Putamen (tissue), 1 donor: ENCODE measurements at regions not wholly inside any gene's neighbourhood (a gene's known extent, or its start where the extent isn't known, plus 50 kb on each side); places are given as distances from the start of the nearest gene placed in this dataset.
"Not testable (repeated sequence)": the region's sequence is repeated elsewhere in the genome, so short reads cannot be mapped to it uniquely, and the experiment has no call there.

Experiments
- DNase-seq: peaks from one replicate; pipeline ENCODE4 v3.0.0-alpha.2; 2016; ENCODE audit warnings: low spot score

DNA sequence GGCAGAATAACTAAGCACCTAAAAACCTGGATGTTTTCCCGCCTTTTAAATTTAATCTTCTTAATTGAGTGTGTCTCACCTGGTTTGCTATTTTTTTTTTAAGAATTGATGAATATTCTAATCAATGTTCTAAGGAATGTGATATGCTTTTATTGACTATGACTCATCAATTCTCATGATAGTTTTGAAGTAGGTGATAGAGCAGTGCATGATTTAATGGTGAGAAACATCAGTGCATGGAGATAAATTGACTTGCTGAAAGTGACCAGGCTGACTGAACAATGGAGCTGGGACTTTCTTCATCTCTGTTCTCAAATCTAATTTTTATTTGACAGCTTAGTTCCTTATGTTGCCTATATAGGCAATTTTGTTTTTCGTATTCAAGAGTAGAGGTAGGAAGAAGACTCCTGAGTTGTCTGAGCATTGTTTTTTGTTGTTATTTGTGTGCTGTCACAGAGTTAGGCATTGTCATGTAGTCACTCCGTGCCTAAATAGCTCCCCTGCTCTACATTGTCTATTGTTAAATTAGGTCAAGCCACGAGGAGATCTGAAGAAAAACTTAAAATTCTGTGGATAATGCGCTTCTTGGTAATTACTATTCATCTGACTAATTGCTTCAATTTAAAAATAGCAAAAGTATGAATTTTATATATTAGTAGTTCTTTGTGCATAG lies 59.0 kb upstream of the NUTM2F start:
- DNase-seq = not testable (repeated sequence)

DNA sequence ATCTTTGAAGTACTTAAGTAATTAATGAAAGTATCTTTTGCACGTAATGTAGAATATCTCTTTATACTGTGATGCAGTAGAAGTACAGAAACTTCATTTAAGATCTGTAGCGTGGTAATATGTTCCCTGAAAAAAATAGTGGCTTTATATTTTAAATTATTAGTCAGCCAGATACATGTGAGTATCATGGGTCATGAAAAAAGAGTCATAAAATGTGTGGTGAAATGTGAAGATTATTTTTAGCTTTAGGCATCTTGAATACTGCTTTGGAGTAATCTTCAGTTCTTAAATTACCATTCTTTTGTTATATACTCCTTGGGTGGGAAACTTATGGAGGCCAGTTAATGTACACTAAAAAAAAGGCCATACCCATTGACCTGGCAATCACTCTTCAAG lies 59.6 kb upstream of the NUTM2F start:
- not testable (repeated sequence) for DNase-seq

DNA sequence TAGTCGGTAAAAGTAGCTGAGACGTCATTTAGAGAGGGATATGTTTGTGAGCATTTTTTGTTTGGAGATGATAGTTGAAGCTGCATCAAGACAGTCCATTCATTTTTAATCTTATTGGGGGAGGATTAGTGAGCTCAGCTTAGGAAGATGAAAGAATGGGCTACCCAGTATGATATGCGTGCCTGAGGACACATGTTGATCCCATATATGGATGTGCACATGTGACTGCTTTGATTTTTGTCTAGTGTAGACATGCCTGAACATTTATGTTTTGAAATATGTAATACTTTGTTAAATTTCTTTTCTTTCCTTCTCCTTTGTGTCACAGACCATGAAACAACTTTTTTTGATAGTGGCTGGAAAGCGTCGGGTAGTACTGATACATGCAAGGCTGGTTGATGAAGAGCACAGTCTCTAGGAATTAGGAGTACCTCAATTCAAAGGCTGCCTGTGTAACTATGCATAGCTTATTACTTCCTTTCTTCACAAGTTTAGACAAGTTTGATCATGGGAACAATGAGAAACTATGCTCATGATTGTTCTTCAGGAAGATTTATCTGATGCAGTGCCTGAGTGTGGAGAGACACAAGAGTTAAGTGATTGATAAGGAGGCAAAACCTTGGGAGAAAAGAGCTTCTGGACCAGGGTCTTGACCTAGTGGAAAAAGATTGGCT lies 62.1 kb upstream of the NUTM2F start:
- not testable (repeated sequence) for DNase-seq

GRCh38 chr9:94392971-94393624 lies 64.7 kb upstream of the NUTM2F start:
- DNase-seq = not testable (repeated sequence)

DNA sequence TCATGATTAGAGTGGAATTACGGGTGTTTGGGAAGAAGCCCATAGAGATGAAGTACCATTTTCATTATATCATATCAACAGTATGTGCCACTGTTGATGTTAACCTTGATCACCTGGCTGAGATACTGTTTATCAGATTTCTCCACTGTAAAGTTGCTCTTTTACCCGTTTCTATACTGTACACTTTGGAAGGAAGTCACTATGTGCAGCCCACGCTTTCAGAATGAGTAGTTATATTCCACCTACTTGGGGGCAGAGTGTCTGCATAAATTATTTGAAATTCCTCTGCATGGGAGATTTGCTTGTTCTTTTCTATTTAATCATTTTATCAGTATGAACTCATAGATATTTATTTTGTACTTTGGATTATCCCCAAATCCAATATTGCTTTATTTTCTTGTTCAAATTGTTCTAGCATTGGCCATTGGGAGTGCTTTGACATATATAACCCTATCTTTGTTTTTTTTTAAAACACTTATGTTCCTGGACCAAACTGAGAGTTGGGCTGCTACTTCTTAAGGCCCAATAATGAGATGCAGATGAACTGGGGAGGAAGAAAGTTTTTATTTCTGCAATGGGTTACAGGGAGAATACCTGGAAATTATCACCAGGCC lies 69.4 kb upstream of the NUTM2F start:
- DNase-seq = peak; percentile 4

DNA sequence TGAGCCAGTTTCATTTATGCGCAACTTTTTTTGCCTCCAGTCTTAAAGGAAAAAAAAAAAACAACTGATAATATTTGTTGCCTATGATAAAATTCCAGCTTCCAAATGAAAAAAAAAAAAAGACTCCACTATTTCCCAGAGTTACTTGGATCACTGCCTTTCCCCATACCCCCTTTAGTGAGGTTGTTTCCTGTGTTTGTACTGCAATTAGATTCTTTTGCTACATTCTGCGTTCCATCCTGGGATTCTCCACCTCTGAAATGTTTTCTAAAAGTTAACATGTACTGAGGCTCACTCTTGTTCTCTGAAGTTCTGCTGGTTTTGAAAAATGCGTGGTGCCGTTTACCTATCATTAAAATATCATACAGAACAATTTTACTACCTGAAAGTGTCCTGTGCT lies 72.0 kb upstream of the NUTM2F start:
- not testable (repeated sequence) for DNase-seq

DNA sequence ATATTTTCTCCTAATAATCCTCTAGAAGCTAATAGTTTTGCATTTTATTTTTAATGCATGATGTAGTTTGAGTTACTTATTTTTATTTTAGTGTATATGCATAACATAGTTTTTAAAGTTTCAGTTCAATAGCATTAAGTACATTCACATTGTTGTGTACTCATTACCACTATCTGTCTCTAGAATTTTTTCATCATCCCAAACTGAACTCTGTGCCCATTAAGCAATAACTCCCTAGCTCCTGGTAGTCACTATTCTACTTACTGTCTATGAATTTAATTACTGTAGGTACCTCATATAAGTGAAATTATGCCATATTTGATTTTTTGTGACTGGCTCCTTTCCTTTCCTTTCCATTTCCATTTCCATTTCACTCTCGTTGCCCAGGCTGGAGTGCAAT lies 74.4 kb upstream of the NUTM2F start:
- not testable (repeated sequence) for DNase-seq

GRCh38 chr9:94403571-94403970 lies 75.1 kb upstream of the NUTM2F start:
- DNase-seq = not testable (repeated sequence)

DNA sequence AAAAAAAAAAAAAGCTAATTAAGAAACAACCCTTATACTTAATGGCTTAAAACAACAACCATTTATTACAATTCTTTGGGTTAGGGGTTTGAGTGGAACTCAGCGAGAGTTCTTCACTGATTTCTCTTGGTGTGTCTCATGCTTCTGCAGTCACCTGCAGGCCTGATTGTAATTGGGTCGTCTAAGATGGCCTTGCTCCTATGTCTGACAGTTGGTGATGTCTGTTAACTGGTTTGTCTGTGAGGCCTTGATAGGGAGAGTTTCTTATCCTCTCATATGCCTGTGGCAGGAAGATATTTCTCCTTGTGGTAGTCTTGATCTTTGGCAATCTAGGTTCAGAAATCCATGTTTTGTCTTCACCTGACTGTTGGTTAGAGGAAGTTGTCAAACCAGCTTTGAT lies 85.2 kb upstream of the NUTM2F start:
- not testable (repeated sequence) for DNase-seq

DNA sequence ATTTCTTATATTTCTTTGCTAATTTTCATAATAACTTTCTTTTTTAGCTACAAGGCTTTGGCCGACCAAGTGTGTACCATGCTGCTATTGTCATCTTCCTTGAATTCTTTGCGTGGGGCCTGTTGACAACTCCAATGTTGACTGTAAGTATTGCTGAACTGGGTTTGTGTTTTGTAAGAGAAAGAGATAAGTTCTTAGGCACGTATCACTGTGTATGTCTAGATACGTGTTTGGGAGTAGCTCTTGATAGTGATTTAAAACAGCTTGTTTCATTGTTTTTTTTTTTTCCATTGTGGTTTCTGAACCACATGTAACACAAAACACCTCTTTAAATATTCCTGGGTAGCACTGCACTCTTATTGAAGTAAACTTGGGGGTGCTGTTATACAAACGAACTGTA lies 86.7 kb upstream of the NUTM2F start:
- not testable (repeated sequence) for DNase-seq

- not testable (repeated sequence) for DNase-seq
Observed at GRCh38 chr9:94420098-94420497, 91.7 kb upstream of the NUTM2F start.

DNA sequence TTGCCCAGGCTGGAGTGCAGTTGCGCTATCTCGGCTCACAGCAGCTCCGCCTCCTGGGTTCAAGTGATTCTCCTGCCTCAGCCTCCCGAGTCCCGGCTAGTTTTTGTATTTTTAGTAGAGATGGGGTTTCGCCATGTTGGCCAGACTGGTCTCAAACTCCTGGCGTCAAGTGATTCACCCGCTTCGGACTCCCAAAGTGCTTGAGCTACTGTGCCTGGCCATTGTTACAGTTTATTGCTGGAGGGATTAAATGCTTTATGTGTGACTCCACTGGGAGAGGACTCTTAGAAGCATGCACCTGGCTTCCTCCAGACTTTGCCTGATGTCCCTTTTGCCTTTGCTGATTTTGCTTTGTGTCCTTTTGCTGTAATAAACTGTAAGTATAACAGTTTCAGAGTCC lies 93.5 kb upstream of the NUTM2F start:
- not testable (repeated sequence) for DNase-seq

- not testable (repeated sequence) for DNase-seq
Observed at GRCh38 chr9:94425312-94425711, 96.9 kb upstream of the NUTM2F start.

DNA sequence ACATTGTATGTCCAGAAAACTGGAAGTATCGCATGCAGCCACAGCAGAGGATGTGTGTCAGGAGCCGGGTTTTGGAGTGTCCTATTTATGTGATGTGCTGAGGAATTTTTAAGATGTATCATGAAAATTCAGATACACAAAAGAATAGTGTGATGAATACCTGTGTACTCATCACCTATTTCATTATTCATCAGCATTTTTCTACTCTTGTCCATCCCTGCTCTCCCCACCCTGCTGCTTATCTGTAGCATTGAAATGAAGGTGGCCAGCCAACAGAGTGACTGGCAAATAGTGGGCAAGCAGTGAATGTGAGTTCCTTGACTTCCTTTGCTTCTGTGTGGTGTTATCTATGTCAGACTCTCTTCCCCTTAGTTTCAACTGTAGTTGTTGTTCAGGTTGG lies 108.7 kb upstream of the NUTM2F start:
- not testable (repeated sequence) for DNase-seq

DNA sequence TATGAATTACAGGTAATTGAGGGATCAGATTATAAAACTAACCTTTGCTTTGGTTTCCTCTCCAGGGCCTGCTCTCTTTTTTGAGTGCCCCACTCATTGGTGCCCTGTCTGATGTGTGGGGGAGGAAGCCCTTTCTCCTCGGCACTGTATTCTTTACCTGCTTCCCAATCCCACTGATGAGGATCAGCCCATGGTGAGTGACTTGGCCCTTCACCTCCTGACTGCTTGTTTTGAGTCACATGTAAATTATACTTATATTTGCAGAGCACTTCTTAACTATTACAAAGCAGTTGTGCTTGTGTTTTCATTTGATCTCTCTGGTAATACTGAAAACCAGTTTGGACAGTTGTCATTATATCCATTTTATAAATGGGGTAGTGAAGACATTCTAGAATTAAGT lies 109.9 kb upstream of the NUTM2F start:
- DNase-seq = not testable (repeated sequence)

DNA sequence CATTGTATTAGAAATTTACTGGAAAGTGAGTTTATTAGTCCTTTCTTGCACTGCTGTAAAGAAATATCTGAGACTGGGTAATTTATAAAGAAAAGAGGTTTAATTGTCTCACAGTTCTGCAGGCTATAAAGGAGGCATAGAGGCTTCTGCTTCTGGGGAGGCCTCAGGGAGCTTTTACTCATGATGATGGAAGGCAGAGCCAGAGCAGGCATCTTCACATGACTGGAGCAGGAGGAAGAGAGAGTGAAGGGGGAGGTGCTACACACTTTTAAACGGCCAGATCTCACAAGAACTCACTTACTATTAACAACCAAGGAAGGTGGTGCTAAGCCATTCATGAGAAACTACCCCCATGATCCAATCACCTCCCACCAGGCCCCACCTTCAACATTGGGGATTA lies 112.7 kb upstream of the NUTM2F start:
- DNase-seq = not testable (repeated sequence)

- DNase-seq = no peak
Observed at GRCh38 chr9:94441796-94442195, 113.1 kb upstream of the PCAT7 start.

- no peak for DNase-seq
Observed at GRCh38 chr9:94443032-94443722, 111.7 kb upstream of the PCAT7 start.

DNA sequence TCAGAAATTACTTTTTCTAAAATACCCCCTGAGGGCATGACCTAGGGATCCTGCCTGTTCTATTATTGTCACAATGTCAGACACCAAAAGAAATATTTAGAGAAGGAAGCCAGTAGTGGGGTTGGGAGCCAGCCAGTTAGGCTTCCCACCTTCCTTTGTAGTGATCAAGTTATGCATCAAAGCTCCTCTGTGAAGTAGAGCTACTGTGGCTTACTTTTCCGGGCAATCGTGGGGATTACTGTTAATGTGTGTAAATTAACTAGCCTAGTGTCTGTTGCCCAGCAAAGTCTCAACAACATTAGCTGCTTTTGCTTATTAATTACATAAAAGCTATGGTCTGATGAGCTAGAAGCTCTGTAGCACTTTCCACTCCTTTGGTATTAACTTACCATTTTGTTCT lies 109.0 kb upstream of the PCAT7 start:
- no peak for DNase-seq

DNA sequence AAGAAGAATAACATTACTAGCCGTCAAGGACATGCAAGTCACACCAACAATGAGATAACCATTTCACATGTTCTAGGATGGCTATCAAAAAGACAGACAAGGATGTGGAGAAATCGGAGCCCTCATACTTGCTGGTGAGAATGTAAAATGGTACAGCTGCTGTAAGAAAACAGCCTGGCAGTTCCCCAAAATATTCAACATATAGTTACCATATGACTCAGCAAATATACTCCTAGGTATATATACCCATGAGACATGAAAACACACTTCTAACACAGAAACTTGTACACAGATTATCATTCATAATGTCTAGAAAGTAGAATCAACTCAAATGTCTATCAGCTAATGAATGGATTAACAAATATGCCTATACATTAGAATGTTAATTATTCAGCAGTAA lies 105.4 kb upstream of the PCAT7 start:
- no peak for DNase-seq

DNA sequence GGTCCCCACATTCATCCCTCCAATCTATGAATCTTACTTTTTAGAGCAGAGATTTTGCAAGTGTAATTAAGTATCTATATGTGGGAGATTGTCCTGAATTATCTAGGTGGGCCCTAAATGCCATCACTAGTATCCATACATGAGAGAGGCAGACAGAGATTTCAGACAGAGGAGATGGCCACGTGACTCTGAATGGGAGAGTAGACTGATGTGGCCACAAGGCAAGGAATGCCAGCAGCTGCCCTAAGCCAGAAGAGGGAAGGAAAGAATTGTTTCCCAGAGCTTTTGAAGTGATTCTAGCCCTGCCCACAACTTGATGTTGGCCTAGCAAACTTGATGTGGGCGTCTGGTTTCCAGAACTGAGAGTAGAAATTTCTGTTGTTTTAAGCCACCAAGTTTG lies 90.1 kb upstream of the PCAT7 start:
- DNase-seq = no peak

DNA sequence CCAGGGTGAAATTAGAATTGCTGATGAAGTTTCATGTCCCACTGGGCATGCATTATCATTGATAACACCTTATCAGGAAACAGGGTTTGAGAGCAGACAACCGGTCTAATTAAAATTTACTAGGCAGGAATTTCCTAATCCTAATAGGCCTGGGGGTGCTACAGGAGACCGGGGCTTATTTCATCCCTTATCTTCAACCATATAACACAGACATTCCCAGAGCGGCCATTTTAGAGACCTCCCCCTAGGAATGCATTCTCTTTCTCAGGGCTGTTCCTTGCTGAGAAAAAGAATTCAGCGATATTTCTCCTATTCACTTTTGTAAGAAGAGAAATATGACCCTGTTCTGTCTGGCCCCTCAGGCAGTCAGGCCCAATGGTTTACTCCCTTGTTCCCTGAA lies 82.8 kb upstream of the PCAT7 start:
- not testable (repeated sequence) for DNase-seq
